Activated CD4-positive, alpha-beta T cell treated with anti-CD3 and anti-CD28 coated beads for 36 hours (primary cell): ENCODE measurements at regions not wholly inside any gene's neighbourhood (a gene's known extent, or its start where the extent isn't known, plus 50 kb on each side); places are given as distances from the start of the nearest gene placed in this dataset.

ENCODE experiments used
- ATAC-seq: fragments of 200-7000 bp; cut with Tn5 transposase; one replicate; pipeline ENCODE4 v1.10.0; 2021; ENCODE audit warnings: mild to moderate bottlenecking, moderate library complexity
- CTCF ChIA-PET: fragments of 350-600 bp; sonication (Branson Sonifier 250); formaldehyde crosslinking; loops from one replicate; lab custom pipeline; 2021; ENCODE audit warnings: antibody characterized with exemption; lab: Charles Lee
- POLR2A ChIA-PET: fragments of 350-600 bp; sonication (Branson Sonifier 250); formaldehyde crosslinking; loops from one replicate; lab custom pipeline; 2021; ENCODE audit warnings: antibody characterized with exemption, inconsistent platforms; lab: Charles Lee
- DNase-seq: peaks from one replicate; pipeline ENCODE4 v3.0.0-alpha.2; 2020
- H3K27ac Mint-ChIP-seq: one replicate; pipeline ENCODE4 v1.8.0; 2021; ENCODE audit warnings: mixed read lengths
- H3K27me3 Mint-ChIP-seq: one replicate; pipeline ENCODE4 v1.8.0; 2021; ENCODE audit warnings: mixed read lengths
- H3K36me3 Mint-ChIP-seq: one replicate; pipeline ENCODE4 v1.8.0; 2021; ENCODE audit warnings: low read depth, mixed read lengths
- H3K4me1 Mint-ChIP-seq: one replicate; pipeline ENCODE4 v1.8.0; 2021; ENCODE audit warnings: mixed read lengths
- H3K4me3 Mint-ChIP-seq: one replicate; pipeline ENCODE4 v1.8.0; 2021; ENCODE audit warnings: mild to moderate bottlenecking, moderate library complexity, mixed read lengths
- H3K9me3 Mint-ChIP-seq: one replicate; pipeline ENCODE4 v1.8.0; 2021; ENCODE audit warnings: low read depth, mixed read lengths
- intact Hi-C, 2 experiments: fragments of 100-400 bp; cut with DNase I in 1 of 2; cut with micrococcal nuclease in 1 of 2; formaldehyde crosslinking; loops; one replicate each; pipeline versions ENCODE4 v1.14.2 to v1.15.1; 2022 to 2024; cut with DNase I, micrococcal nuclease

- POLR2A ChIA-PET = no interaction called here
- no peaks in the 10 kb centered on the region for H3K27me3 Mint-ChIP-seq
- no peak overlapping the region for H3K4me3 Mint-ChIP-seq
- H3K36me3 Mint-ChIP-seq = no peaks in the 10 kb centered on the region
- no peaks in the 10 kb centered on the region for H3K4me1 Mint-ChIP-seq
- H3K27ac Mint-ChIP-seq = no peak overlapping the region
- DNase-seq (no peak), ATAC-seq (no peak)
- CTCF ChIA-PET = no interaction called here
- intact Hi-C loops = no loop called here
- H3K9me3 Mint-ChIP-seq = peaks cover 14% of the 10 kb centered on the region
Observed at GRCh38 chr4:27624749-27625148, 764.1 kb downstream of the STIM2 start.

GRCh38 chr4:27628609-27629008 is 768.0 kb downstream of the STIM2 start:
- no peak overlapping the region for H3K4me3 Mint-ChIP-seq
- no peaks in the 10 kb centered on the region for H3K4me1 Mint-ChIP-seq
- no peak for ATAC-seq
- H3K9me3 Mint-ChIP-seq = no peaks in the 10 kb centered on the region
- ChIA-PET CTCF (no interaction called here), POLR2A (no interaction called here)
- no peaks in the 10 kb centered on the region for H3K27me3 Mint-ChIP-seq
- intact Hi-C loops = no loop called here
- H3K27ac Mint-ChIP-seq = no peak overlapping the region
- no peaks in the 10 kb centered on the region for H3K36me3 Mint-ChIP-seq
- no peak for DNase-seq

GRCh38 chr4:27629532-27630225 is 769.0 kb downstream of the STIM2 start:
- DNase-seq (no peak), ATAC-seq (no peak)
- H3K4me3 Mint-ChIP-seq = no peak overlapping the region
- ChIA-PET CTCF (no interaction called here), POLR2A (no interaction called here)
- intact Hi-C loops = no loop called here
- no peaks in the 10 kb centered on the region for H3K4me1 Mint-ChIP-seq
- H3K36me3 Mint-ChIP-seq = no peaks in the 10 kb centered on the region
- no peaks in the 10 kb centered on the region for H3K9me3 Mint-ChIP-seq
- no peaks in the 10 kb centered on the region for H3K27me3 Mint-ChIP-seq
- no peak overlapping the region for H3K27ac Mint-ChIP-seq

GRCh38 chr4:27635936-27636913 is 775.6 kb downstream of the STIM2 start:
- ChIA-PET CTCF (no interaction called here), POLR2A (no interaction called here)
- Mint-ChIP-seq H3K36me3 (no peaks in the 10 kb centered on the region), H3K4me1 (no peaks in the 10 kb centered on the region), H3K9me3 (no peaks in the 10 kb centered on the region), H3K27me3 (no peaks in the 10 kb centered on the region), H3K27ac (no peak overlapping the region), H3K4me3 (no peak overlapping the region)
- ATAC-seq (no peak), DNase-seq (no peak)
- intact Hi-C loops = no loop called here

- Mint-ChIP-seq H3K36me3 (no peaks in the 10 kb centered on the region), H3K4me3 (no peak overlapping the region), H3K27me3 (no peaks in the 10 kb centered on the region), H3K9me3 (no peaks in the 10 kb centered on the region), H3K27ac (no peak overlapping the region), H3K4me1 (no peaks in the 10 kb centered on the region)
- ChIA-PET POLR2A (no interaction called here), CTCF (no interaction called here)
- ATAC-seq = no peak
- no peak for DNase-seq
- intact Hi-C loops = no loop called here
Observed at GRCh38 chr4:27638163-27638915, 777.7 kb downstream of the STIM2 start.

GRCh38 chr4:27643101-27643500 is 782.5 kb downstream of the STIM2 start:
- H3K4me1 Mint-ChIP-seq = no peaks in the 10 kb centered on the region
- H3K27me3 Mint-ChIP-seq = no peaks in the 10 kb centered on the region
- H3K36me3 Mint-ChIP-seq = no peaks in the 10 kb centered on the region
- no peak overlapping the region for H3K27ac Mint-ChIP-seq
- ATAC-seq (no peak), DNase-seq (no peak)
- intact Hi-C loops = no loop called here
- POLR2A ChIA-PET = no interaction called here
- no peak overlapping the region for H3K4me3 Mint-ChIP-seq
- no peaks in the 10 kb centered on the region for H3K9me3 Mint-ChIP-seq
- CTCF ChIA-PET = no interaction called here

GRCh38 chr4:27648416-27648815 is 787.8 kb downstream of the STIM2 start:
- H3K27me3 Mint-ChIP-seq = no peaks in the 10 kb centered on the region
- ChIA-PET POLR2A (no interaction called here), CTCF (no interaction called here)
- DNase-seq (no peak), ATAC-seq (no peak)
- H3K36me3 Mint-ChIP-seq = no peaks in the 10 kb centered on the region
- no peaks in the 10 kb centered on the region for H3K4me1 Mint-ChIP-seq
- no peak overlapping the region for H3K27ac Mint-ChIP-seq
- intact Hi-C loops = no loop called here
- H3K4me3 Mint-ChIP-seq = no peak overlapping the region
- no peaks in the 10 kb centered on the region for H3K9me3 Mint-ChIP-seq

GRCh38 chr4:27662426-27662825 is 801.8 kb downstream of the STIM2 start:
- no peaks in the 10 kb centered on the region for H3K36me3 Mint-ChIP-seq
- DNase-seq (no peak), ATAC-seq (no peak)
- no peaks in the 10 kb centered on the region for H3K4me1 Mint-ChIP-seq
- H3K9me3 Mint-ChIP-seq = no peaks in the 10 kb centered on the region
- H3K4me3 Mint-ChIP-seq = no peak overlapping the region
- POLR2A ChIA-PET = no interaction called here
- CTCF ChIA-PET = no interaction called here
- no peaks in the 10 kb centered on the region for H3K27me3 Mint-ChIP-seq
- intact Hi-C loops = no loop called here
- H3K27ac Mint-ChIP-seq = no peak overlapping the region

GRCh38 chr4:27666943-27667342 is 806.3 kb downstream of the STIM2 start:
- ATAC-seq (no peak), DNase-seq (no peak)
- no peaks in the 10 kb centered on the region for H3K36me3 Mint-ChIP-seq
- no peak overlapping the region for H3K4me3 Mint-ChIP-seq
- intact Hi-C loops = loop anchor here in 1 of 2 experiments (2.0 kb wide), 1 partner anchor 72 kb away; no protein-coding TSS in a partner anchor
- no peaks in the 10 kb centered on the region for H3K4me1 Mint-ChIP-seq
- no peak overlapping the region for H3K27ac Mint-ChIP-seq
- CTCF ChIA-PET = no interaction called here
- no peaks in the 10 kb centered on the region for H3K9me3 Mint-ChIP-seq
- no peaks in the 10 kb centered on the region for H3K27me3 Mint-ChIP-seq
- POLR2A ChIA-PET = interaction anchor here (0.5 kb wide), 1 partner anchor 1742 kb away, joined by 5 read pairs; no protein-coding TSS in a partner anchor

- ChIA-PET CTCF (no interaction called here), POLR2A (no interaction called here)
- Mint-ChIP-seq H3K36me3 (no peaks in the 10 kb centered on the region), H3K27me3 (no peaks in the 10 kb centered on the region), H3K4me3 (no peak overlapping the region), H3K9me3 (no peaks in the 10 kb centered on the region), H3K27ac (no peak overlapping the region), H3K4me1 (no peaks in the 10 kb centered on the region)
- DNase-seq (no peak), ATAC-seq (no peak)
- intact Hi-C loops = no loop called here
Observed at GRCh38 chr4:27668001-27668400, 807.4 kb downstream of the STIM2 start.

- POLR2A ChIA-PET = no interaction called here
- no peaks in the 10 kb centered on the region for H3K9me3 Mint-ChIP-seq
- intact Hi-C loops = no loop called here
- no peak for ATAC-seq
- H3K36me3 Mint-ChIP-seq = no peaks in the 10 kb centered on the region
- no peak for DNase-seq
- no peak overlapping the region for H3K27ac Mint-ChIP-seq
- no peak overlapping the region for H3K4me3 Mint-ChIP-seq
- CTCF ChIA-PET = no interaction called here
- no peaks in the 10 kb centered on the region for H3K4me1 Mint-ChIP-seq
- no peaks in the 10 kb centered on the region for H3K27me3 Mint-ChIP-seq
Observed at GRCh38 chr4:27678027-27678426, 817.4 kb downstream of the STIM2 start.
